DND-41 (cell line): ENCODE measurements at regions not wholly inside any gene's neighbourhood (a gene's known extent, or its start where the extent isn't known, plus 50 kb on each side); places are given as distances from the start of the nearest gene placed in this dataset.

Source experiments
- EZH2 ChIP-seq: IDR thresholded peaks from 3 replicates; pipeline ENCODE4 v1.6.1; 2012; ENCODE audit warnings: borderline replicate concordance, low read depth, mild to moderate bottlenecking, moderate library complexity, low read length, inconsistent platforms; ENCODE audit not compliant: severe bottlenecking
- TF ChIP-seq, protein P1 (sequence below): IDR thresholded peaks from 2 replicates; pipeline ENCODE4 v1.5.1; 2012; ENCODE audit warnings: borderline replicate concordance, low read length, moderate library complexity, mild to moderate bottlenecking; ENCODE audit not compliant: poor library complexity, severe bottlenecking; ENCODE audit errors: extremely low read depth

DNA sequence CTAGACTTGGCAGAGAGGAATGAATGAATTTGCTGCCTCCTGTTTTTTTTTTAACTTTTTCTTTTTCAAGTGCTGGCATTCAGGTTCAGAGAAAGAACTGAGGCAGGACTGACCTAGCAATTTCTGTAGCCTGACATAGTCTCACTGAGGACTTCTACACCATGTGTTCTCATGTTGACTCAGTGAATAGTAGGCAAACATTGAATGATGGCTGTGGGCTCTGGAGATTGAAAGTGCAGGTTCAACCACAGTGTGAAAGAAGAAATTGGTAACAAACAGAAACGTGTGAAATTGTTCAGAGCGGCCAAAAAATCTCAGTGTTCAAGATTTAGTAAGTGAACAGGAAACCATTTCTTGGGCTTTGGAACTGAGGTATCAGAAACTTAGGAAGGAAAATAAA lies 322.4 kb upstream of the GHITM start:
- TF ChIP-seq, protein P1, sequence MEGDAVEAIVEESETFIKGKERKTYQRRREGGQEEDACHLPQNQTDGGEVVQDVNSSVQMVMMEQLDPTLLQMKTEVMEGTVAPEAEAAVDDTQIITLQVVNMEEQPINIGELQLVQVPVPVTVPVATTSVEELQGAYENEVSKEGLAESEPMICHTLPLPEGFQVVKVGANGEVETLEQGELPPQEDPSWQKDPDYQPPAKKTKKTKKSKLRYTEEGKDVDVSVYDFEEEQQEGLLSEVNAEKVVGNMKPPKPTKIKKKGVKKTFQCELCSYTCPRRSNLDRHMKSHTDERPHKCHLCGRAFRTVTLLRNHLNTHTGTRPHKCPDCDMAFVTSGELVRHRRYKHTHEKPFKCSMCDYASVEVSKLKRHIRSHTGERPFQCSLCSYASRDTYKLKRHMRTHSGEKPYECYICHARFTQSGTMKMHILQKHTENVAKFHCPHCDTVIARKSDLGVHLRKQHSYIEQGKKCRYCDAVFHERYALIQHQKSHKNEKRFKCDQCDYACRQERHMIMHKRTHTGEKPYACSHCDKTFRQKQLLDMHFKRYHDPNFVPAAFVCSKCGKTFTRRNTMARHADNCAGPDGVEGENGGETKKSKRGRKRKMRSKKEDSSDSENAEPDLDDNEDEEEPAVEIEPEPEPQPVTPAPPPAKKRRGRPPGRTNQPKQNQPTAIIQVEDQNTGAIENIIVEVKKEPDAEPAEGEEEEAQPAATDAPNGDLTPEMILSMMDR = no peak
- no peak for TF ChIP-seq EZH2
